Large intestine (tissue), 3 donors: ENCODE measurements at regions not wholly inside any gene's neighbourhood (a gene's known extent, or its start where the extent isn't known, plus 50 kb on each side); places are given as distances from the start of the nearest gene placed in this dataset.
"Not testable (repeated sequence)": the region's sequence is repeated elsewhere in the genome, so short reads cannot be mapped to it uniquely, and the experiment has no call there.

Experiments used
- DNase-seq, 2 donors: peaks; one replicate each; pipeline versions ENCODE4 v3.0.0 to v3.0.0-alpha.2; 2013
- H3K27ac ChIP-seq: one replicate; pipeline ENCODE4 v1.5.1; 2013; ENCODE audit warnings: low read length
- H3K27me3 ChIP-seq: 2 replicates; pipeline ENCODE4 v1.6.1; 2013; ENCODE audit warnings: low read length; ENCODE audit not compliant: control insufficient read depth, insufficient read depth
- H3K36me3 ChIP-seq: 2 replicates; pipeline ENCODE4 v1.6.1; 2013; ENCODE audit warnings: low read length; ENCODE audit not compliant: control insufficient read depth, insufficient read depth
- H3K4me1 ChIP-seq: one replicate; pipeline ENCODE4 v1.6.1; 2013; ENCODE audit warnings: low read length; ENCODE audit not compliant: control insufficient read depth, insufficient read depth
- H3K4me3 ChIP-seq: one replicate; pipeline ENCODE4 v1.5.1; 2013; ENCODE audit warnings: low read length
- H3K9me3 ChIP-seq: one replicate; pipeline ENCODE4 v1.6.1; 2013; ENCODE audit warnings: mild to moderate bottlenecking, low read depth, low read length, moderate library complexity; ENCODE audit not compliant: control insufficient read depth
- WGBS: methylation state at CpG from one replicate; pipeline ENCODE4 v1.1.5; 2013; ENCODE audit warnings: low lambda C conversion rate; ENCODE audit not compliant: insufficient coverage; 5-methylcytosine and 5-hydroxymethylcytosine counted together

DNA sequence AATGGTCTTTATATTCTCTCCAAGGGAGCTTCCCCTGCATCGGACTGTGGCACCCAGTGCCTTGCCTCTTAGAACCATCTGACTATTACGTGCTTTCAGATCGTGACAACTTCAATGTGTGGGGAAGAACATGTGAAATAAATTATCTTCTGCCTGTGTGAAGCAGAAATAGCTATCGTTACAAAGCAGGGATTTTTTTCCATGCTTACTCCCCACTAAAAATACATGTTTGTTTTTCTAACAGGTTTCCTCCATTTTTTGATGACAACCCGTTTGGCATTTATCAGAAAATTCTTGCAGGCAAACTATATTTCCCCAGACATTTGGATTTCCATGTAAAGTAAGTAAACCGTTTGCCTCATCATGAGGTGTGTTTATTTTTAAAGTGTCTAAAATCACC, 444.3 kb upstream of the AMELY start:
- DNase-seq, H3K27ac ChIP-seq, H3K4me1 ChIP-seq, H3K4me3 ChIP-seq, H3K9me3 ChIP-seq, H3K27me3 ChIP-seq, H3K36me3 ChIP-seq: not testable (repeated sequence)
- WGBS: no CpG with 5 or more reads among the region's 6 CpGs

DNA sequence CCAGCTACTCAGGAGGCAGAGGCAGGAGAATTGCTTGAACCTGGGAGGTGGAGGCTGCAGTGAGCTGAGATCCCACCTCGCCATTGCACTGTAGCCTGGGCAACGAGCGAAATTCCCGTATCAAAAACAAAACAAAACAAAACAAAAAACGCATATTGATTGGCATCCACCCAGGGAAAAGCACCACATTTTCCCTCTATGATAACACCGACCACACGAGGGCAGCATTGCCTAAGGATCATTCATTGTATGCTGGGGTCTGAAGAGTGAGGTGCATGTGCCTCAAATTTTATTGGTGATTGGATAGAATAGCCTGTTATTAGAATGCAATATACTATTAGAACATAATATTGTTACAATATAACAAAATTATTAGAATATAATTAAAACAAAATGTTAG, 433.1 kb upstream of the AMELY start:
- no peak overlapping the region for H3K4me3 ChIP-seq
- H3K27me3 ChIP-seq: no peaks in the 10 kb centered on the region
- DNase-seq: peak in 1 of 2 donors; percentile 5
- no CpG with 5 or more reads among the region's 7 CpGs for WGBS
- H3K4me1 ChIP-seq: no peaks in the 10 kb centered on the region
- no peaks in the 10 kb centered on the region for H3K36me3 ChIP-seq
- H3K9me3 ChIP-seq: no peaks in the 10 kb centered on the region
- no peak overlapping the region for H3K27ac ChIP-seq

DNA sequence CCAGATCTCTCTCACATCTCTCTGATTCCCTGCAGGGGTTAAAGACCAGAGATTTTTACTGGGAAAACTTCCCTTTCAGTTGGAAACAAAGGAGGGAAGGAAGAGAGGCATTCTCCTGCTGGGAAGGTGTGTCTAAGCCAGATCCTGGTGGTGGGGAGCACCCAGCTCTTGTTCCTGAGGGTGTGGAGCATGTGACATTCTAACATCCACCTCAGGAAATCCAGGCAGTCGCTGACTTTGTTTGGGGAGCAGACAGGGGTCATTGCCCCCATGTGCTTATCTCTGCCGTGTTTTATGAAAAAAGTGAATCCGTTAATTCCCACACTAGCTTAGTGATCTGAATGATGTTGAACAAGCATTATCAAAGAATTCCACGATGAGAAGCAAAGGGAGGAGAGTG, 431.7 kb upstream of the AMELY start:
- DNase-seq: no peak
- WGBS: no CpG with 5 or more reads among the region's 4 CpGs
- Histone ChIP-seq H3K36me3 (no peaks in the 10 kb centered on the region), H3K4me3 (no peak overlapping the region), H3K9me3 (no peaks in the 10 kb centered on the region), H3K27me3 (no peaks in the 10 kb centered on the region), H3K4me1 (no peaks in the 10 kb centered on the region), H3K27ac (no peak overlapping the region)

DNA sequence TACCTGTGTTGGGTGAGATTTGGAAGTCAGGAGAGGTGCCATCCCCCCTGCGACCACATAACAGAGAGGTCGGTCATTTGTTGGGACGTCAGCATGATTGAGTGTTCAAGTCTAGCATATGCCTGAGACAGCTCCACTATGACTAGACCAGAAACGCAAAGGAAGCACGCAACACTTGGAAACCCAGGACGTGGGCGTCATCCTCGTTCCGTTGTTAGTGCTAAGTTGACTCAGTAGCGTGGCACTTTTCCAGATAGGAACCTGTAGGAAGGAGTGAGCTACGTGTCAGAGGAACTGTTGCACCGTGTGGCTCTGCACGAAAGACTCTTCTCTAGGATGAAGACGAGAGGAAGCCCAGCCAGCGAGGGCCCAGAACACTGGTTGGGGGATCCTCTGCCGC, 431.2 kb upstream of the AMELY start:
- H3K9me3 ChIP-seq, H3K4me3 ChIP-seq, DNase-seq, H3K27ac ChIP-seq, H3K4me1 ChIP-seq, H3K36me3 ChIP-seq, H3K27me3 ChIP-seq: not testable (repeated sequence)
- WGBS: no CpG with 5 or more reads among the region's 16 CpGs

DNA sequence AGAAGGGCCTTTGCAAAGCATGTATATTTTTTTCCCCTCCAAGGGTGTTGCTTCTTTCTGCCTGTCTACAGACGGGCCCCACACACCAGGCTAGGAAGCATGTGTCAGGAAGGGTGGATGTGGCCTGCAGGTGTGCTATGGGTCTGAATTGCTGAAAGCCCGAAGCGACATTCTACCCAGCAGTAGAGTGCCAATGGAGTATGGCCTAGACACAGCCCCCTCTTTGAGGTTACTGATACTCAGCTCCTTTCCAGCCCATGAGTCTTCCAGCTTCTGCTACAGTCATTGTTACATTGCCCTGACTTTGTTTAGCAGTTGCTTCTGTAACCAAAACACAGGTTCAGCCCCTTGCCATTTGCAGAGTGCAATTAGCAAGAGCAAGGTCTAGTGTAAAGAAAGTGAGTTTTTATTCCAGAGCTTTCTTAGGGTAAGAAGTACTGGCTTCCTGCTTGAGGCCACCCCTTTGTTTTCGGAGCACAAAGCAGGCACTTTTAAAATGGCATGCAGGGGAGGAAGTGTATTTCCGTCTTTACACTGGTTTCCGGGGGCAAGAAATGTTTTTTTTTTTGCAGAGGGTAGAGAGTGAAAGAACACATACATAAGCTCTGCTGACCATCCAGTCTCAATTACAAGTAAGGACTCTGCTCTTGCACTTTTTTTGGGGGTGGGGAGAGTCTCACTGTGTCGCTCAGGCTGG, 428.0 kb upstream of the AMELY start:
- no peak overlapping the region for H3K4me3 ChIP-seq
- whole genome bisulfite sequencing: no CpG with 5 or more reads among the region's 7 CpGs
- H3K4me1 ChIP-seq: no peaks in the 10 kb centered on the region
- H3K36me3 ChIP-seq: no peaks in the 10 kb centered on the region
- no peak overlapping the region for H3K27ac ChIP-seq
- H3K9me3 ChIP-seq: no peaks in the 10 kb centered on the region
- no peaks in the 10 kb centered on the region for H3K27me3 ChIP-seq
- DNase-seq: no peak

DNA sequence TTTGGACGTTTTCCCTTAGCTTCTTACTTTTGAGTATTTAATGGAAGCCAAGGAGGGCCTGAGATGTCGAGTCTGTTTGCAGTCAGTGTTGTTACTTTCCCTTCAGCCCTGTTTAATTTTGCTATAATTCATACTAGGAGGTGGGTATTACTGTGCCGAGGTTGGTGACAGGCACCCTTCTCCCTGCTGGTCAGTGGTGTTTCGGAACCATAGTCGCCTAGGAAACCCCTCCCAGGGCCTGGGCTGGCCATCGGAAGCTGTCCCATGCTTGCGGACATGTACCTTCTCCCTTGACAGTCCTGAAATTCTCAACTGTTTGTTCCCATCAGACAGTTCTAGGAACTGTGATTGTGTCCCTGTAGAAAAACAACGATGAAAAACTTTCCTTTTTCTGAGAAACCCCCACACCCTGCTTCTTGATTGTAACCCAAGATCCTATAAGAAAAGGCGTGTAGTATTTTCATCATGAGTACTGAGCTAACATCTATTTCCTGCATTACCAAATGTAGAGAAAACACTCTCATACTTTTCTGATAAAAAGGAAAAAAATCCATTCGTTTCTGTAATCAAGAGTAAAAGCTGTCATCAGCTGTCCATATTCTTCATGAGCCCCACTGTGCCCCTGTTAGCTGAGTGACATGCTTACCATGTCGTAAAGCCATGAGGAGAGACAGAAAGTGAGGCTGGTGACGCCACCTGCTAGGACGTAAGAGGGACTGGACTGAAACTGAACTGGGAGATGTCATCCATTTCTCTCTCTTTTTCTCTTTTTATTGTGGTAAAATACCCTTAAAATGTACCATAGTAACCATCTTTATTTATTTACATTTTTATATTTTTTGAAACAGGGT, 424.7 kb upstream of the AMELY start:
- Histone ChIP-seq H3K4me3 (no peak overlapping the region), H3K27me3 (no peaks in the 10 kb centered on the region), H3K36me3 (no peaks in the 10 kb centered on the region), H3K27ac (no peak overlapping the region), H3K9me3 (no peaks in the 10 kb centered on the region), H3K4me1 (no peaks in the 10 kb centered on the region)
- no CpG with 5 or more reads among the region's 13 CpGs for WGBS
- DNase-seq: no peak

DNA sequence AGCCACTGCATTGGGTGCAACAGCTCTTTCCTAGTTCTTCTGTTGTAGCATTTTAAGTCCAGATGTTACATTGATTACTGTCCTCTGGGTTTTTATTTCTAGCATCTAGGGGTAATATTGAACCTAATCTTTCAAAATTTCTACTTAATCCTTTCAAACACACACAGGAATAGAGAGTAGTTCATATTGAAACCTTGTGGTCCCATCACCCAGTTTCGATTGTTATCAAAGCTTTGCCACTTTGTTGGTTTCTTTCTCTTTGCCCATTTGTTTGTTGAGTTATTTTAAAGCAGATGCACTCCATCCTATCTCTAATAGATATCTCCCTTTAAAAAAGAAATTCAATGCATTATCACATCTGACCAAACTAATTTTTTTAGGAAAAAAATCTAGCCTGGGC, 422.9 kb upstream of the AMELY start:
- Histone ChIP-seq H3K27ac (no peak overlapping the region), H3K4me3 (no peak overlapping the region), H3K36me3 (no peaks in the 10 kb centered on the region), H3K9me3 (no peaks in the 10 kb centered on the region), H3K27me3 (no peaks in the 10 kb centered on the region), H3K4me1 (no peaks in the 10 kb centered on the region)
- DNase-seq: no peak
- WGBS: no CpG with 5 or more reads among the region's 1 CpG

DNA sequence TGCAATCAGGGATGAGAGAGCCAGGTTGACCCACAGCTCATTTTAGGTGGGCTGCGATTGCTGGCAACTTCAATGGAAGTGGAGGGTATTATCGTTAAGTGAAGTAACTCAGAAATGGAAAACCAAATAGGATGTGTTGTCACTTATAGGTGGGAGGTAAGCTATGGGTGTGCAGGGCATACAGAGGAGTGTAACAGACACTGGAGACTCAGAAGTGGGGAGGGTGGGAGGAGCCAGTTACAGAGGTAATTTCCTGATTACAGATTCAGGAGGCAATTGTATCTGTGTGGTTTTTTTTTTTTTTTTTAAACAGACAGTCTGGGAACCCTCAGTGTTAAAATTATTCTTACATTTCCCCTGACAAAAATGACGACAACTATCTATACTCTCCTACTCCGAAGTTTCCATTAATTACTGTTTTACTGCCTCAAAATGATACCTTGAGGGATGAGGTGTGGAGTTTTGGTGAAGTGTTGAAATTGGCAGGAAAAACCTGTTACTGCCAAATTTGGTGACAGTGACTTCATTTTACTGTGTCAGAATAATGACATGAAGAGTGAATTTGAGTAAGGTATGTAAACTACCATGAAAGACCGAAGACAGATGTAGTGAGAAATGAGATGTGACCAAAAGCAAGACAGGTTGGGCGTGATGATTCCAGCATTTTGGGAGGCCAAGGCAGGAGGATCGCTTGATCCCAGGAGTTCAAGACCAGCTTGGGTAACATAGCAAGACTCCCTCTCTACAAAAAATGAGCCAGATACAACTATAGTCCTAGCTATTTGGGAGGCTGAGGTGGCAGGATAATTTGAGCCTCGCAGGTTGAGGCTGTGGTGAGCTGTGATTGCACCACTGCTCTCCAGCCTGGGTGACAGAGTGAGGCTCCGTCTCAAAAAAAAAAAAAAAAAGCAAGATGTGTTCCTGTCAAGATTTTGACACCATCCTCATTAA, 415.0 kb upstream of the AMELY start:
- H3K4me3 ChIP-seq: no peak overlapping the region
- 92% methylated on average over 2 of the region's 9 CpGs for WGBS
- no peaks in the 10 kb centered on the region for H3K36me3 ChIP-seq

DNA sequence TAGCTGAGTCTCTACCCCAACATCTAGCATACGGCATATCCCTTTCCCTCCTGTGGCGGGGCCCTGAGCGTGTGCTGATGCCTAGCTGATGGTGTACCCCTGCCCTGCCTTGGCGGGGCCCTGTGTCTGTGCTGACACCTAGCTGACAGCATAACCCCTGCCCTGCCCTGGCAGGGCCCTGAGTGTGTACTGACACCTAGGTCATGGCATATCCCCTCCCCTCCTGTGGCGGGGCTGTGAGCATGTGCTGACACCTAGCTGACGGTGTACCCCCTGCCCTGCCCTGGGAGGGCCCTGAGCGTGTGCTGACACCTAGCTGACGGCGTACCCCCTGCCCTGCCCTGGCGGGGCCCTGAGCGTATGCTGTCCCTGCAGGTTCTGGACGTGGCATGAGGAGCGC, 414.0 kb upstream of the AMELY start:
- no CpG with 5 or more reads among the region's 13 CpGs for WGBS
- no peak for DNase-seq
- no peaks in the 10 kb centered on the region for H3K27me3 ChIP-seq

More for the DNA sequence above, 415.0 kb upstream of the AMELY start:
- H3K27me3 ChIP-seq: no peaks in the 10 kb centered on the region
- no peaks in the 10 kb centered on the region for H3K9me3 ChIP-seq
- no peaks in the 10 kb centered on the region for H3K4me1 ChIP-seq
- H3K27ac ChIP-seq: no peak overlapping the region
- DNase-seq: no peak

DNA sequence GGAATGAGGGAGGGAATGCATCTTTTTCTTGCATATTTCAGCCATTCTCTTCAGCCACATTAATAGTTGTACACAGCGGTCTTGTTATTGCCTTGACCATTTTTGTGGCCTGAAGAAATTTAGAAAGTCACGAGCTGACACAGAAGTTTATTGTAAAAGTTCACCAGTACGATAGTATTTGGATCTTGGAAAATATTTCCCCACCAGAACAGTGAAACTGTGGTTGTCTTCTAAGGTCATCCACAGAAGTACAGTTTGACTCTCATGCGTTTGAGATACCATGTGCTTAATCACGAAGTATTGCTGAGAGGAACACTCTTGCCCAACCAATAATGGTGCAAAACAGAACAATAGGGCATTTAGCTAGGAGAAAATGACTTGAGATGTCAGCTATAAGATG, 409.2 kb upstream of the AMELY start:
- WGBS: no CpG with 5 or more reads among the region's 5 CpGs
- no peaks in the 10 kb centered on the region for H3K36me3 ChIP-seq

More for the DNA sequence above, 414.0 kb upstream of the AMELY start:
- H3K4me1 ChIP-seq: no peaks in the 10 kb centered on the region
- H3K9me3 ChIP-seq: no peaks in the 10 kb centered on the region
- H3K4me3 ChIP-seq: no peak overlapping the region
- H3K27ac ChIP-seq: no peak overlapping the region
- no peaks in the 10 kb centered on the region for H3K36me3 ChIP-seq

More for the DNA sequence above, 409.2 kb upstream of the AMELY start:
- DNase-seq: no peak
- Histone ChIP-seq H3K27ac (no peak overlapping the region), H3K9me3 (no peaks in the 10 kb centered on the region), H3K27me3 (no peaks in the 10 kb centered on the region), H3K4me3 (no peak overlapping the region), H3K4me1 (no peaks in the 10 kb centered on the region)
